Activated CD8-positive, alpha-beta memory T cell treated with anti-CD3 and anti-CD28 coated beads, Interleukin-2, amount 10 ng/mL, durations not matched to agents 7 days and 5 days (primary cell): ENCODE measurements at regions not wholly inside any gene's neighbourhood (a gene's known extent, or its start where the extent isn't known, plus 50 kb on each side); places are given as distances from the start of the nearest gene placed in this dataset.

ENCODE experiments used
- ATAC-seq: fragments of 150-1000 bp; cut with Tn5 transposase; one replicate; pipeline ENCODE4 v1.10.0; 2021; ENCODE audit warnings: moderate library complexity
- CTCF ChIA-PET: fragments of 350-600 bp; sonication (Branson Sonifier 250); formaldehyde crosslinking; loops from one replicate; lab custom pipeline; 2021; ENCODE audit warnings: antibody characterized with exemption; lab: Charles Lee
- DNase-seq: peaks from one replicate; pipeline ENCODE4 v3.0.0-alpha.2; 2020
- H3K27ac Mint-ChIP-seq: one replicate; pipeline ENCODE4 v1.8.0; 2021; ENCODE audit warnings: mild to moderate bottlenecking, mixed read lengths
- H3K27me3 Mint-ChIP-seq: one replicate; pipeline ENCODE4 v1.8.0; 2021; ENCODE audit warnings: mixed read lengths
- H3K36me3 Mint-ChIP-seq: one replicate; pipeline ENCODE4 v1.8.0; 2021; ENCODE audit warnings: mild to moderate bottlenecking, mixed read lengths
- H3K4me1 Mint-ChIP-seq: one replicate; pipeline ENCODE4 v1.8.0; 2021; ENCODE audit warnings: mixed read lengths
- H3K4me3 Mint-ChIP-seq: one replicate; pipeline ENCODE4 v1.8.0; 2021; ENCODE audit warnings: mild to moderate bottlenecking, moderate library complexity, mixed read lengths
- H3K9me3 Mint-ChIP-seq: one replicate; pipeline ENCODE4 v1.8.0; 2022; ENCODE audit warnings: low read depth, mixed read lengths

GRCh38 chr18:25764777-25765176 lies 325.6 kb downstream of the SS18 start:
- no peak overlapping the region for H3K27ac Mint-ChIP-seq
- H3K4me1 Mint-ChIP-seq: no peaks in the 10 kb centered on the region
- no peak overlapping the region for H3K4me3 Mint-ChIP-seq
- ATAC-seq: no peak
- no peaks in the 10 kb centered on the region for H3K27me3 Mint-ChIP-seq
- H3K36me3 Mint-ChIP-seq: no peaks in the 10 kb centered on the region
- DNase-seq: no peak
- no peaks in the 10 kb centered on the region for H3K9me3 Mint-ChIP-seq
- CTCF ChIA-PET: no interaction called here

- Mint-ChIP-seq H3K4me1 (no peaks in the 10 kb centered on the region), H3K27me3 (no peaks in the 10 kb centered on the region), H3K9me3 (no peaks in the 10 kb centered on the region), H3K27ac (no peak overlapping the region), H3K4me3 (no peak overlapping the region), H3K36me3 (no peaks in the 10 kb centered on the region)
- no peak for ATAC-seq
- CTCF ChIA-PET: no interaction called here
- DNase-seq: no peak
These were observed 331.3 kb downstream of the SS18 start for GRCh38 chr18:25759111-25759510.

GRCh38 chr18:25743646-25744151 lies 346.7 kb downstream of the SS18 start:
- H3K27me3 Mint-ChIP-seq: no peaks in the 10 kb centered on the region
- DNase-seq (no peak), ATAC-seq (no peak)
- H3K36me3 Mint-ChIP-seq: no peaks in the 10 kb centered on the region
- H3K9me3 Mint-ChIP-seq: peaks cover 2% of the 10 kb centered on the region
- no peak overlapping the region for H3K4me3 Mint-ChIP-seq
- CTCF ChIA-PET: no interaction called here
- no peak overlapping the region for H3K27ac Mint-ChIP-seq
- H3K4me1 Mint-ChIP-seq: no peaks in the 10 kb centered on the region

GRCh38 chr18:25739376-25739775 lies 351.0 kb downstream of the SS18 start:
- Mint-ChIP-seq H3K36me3 (no peaks in the 10 kb centered on the region), H3K27ac (no peak overlapping the region), H3K4me3 (no peak overlapping the region), H3K9me3 (peaks cover 2% of the 10 kb centered on the region), H3K27me3 (no peaks in the 10 kb centered on the region), H3K4me1 (no peaks in the 10 kb centered on the region)
- ATAC-seq: no peak
- no peak for DNase-seq
- CTCF ChIA-PET: no interaction called here

GRCh38 chr18:25737710-25738311 lies 352.6 kb downstream of the SS18 start:
- DNase-seq: no peak
- Mint-ChIP-seq H3K4me3 (no peak overlapping the region), H3K27me3 (no peaks in the 10 kb centered on the region), H3K36me3 (no peaks in the 10 kb centered on the region), H3K4me1 (no peaks in the 10 kb centered on the region), H3K9me3 (peaks cover 2% of the 10 kb centered on the region), H3K27ac (no peak overlapping the region)
- ATAC-seq: no peak
- CTCF ChIA-PET: no interaction called here

GRCh38 chr18:25736516-25736915 lies 353.9 kb downstream of the SS18 start:
- Mint-ChIP-seq H3K27ac (no peak overlapping the region), H3K9me3 (peaks cover 2% of the 10 kb centered on the region), H3K4me3 (no peak overlapping the region), H3K27me3 (no peaks in the 10 kb centered on the region), H3K4me1 (no peaks in the 10 kb centered on the region), H3K36me3 (no peaks in the 10 kb centered on the region)
- DNase-seq (no peak), ATAC-seq (no peak)
- CTCF ChIA-PET: no interaction called here

- no peaks in the 10 kb centered on the region for H3K4me1 Mint-ChIP-seq
These were observed 355.0 kb downstream of the SS18 start for GRCh38 chr18:25735459-25735858.

GRCh38 chr18:25734336-25734735 lies 356.1 kb downstream of the SS18 start:
- no peak for ATAC-seq
- Mint-ChIP-seq H3K9me3 (peaks cover 2% of the 10 kb centered on the region), H3K4me1 (no peaks in the 10 kb centered on the region), H3K36me3 (no peaks in the 10 kb centered on the region), H3K4me3 (no peak overlapping the region), H3K27ac (no peak overlapping the region), H3K27me3 (no peaks in the 10 kb centered on the region)
- CTCF ChIA-PET: no interaction called here
- DNase-seq: no peak

More at GRCh38 chr18:25735459-25735858, 355.0 kb downstream of the SS18 start:
- no peak for ATAC-seq
- DNase-seq: no peak
- CTCF ChIA-PET: no interaction called here
- peaks cover 2% of the 10 kb centered on the region for H3K9me3 Mint-ChIP-seq
- H3K4me3 Mint-ChIP-seq: no peak overlapping the region
- no peaks in the 10 kb centered on the region for H3K27me3 Mint-ChIP-seq
- no peak overlapping the region for H3K27ac Mint-ChIP-seq
- no peaks in the 10 kb centered on the region for H3K36me3 Mint-ChIP-seq

GRCh38 chr18:25732862-25733261 lies 357.6 kb downstream of the SS18 start:
- ATAC-seq (no peak), DNase-seq (no peak)
- peaks cover 2% of the 10 kb centered on the region for H3K9me3 Mint-ChIP-seq
- no peaks in the 10 kb centered on the region for H3K27me3 Mint-ChIP-seq
- H3K36me3 Mint-ChIP-seq: no peaks in the 10 kb centered on the region
- CTCF ChIA-PET: interaction anchor here (0.6 kb wide), 1 partner anchor 135 kb away, joined by 3 read pairs; no protein-coding TSS in a partner anchor
- H3K4me1 Mint-ChIP-seq: no peaks in the 10 kb centered on the region
- H3K27ac Mint-ChIP-seq: no peak overlapping the region
- no peak overlapping the region for H3K4me3 Mint-ChIP-seq

- no peak overlapping the region for H3K27ac Mint-ChIP-seq
- H3K9me3 Mint-ChIP-seq: no peaks in the 10 kb centered on the region
- H3K4me3 Mint-ChIP-seq: no peak overlapping the region
- H3K27me3 Mint-ChIP-seq: no peaks in the 10 kb centered on the region
- no peaks in the 10 kb centered on the region for H3K36me3 Mint-ChIP-seq
- CTCF ChIA-PET: no interaction called here
- ATAC-seq (no peak), DNase-seq (no peak)
- no peaks in the 10 kb centered on the region for H3K4me1 Mint-ChIP-seq
These were observed 361.3 kb downstream of the SS18 start for GRCh38 chr18:25729072-25729471.

- CTCF ChIA-PET: no interaction called here
- H3K27me3 Mint-ChIP-seq: no peaks in the 10 kb centered on the region
- peaks cover 3% of the 10 kb centered on the region for H3K9me3 Mint-ChIP-seq
- no peaks in the 10 kb centered on the region for H3K36me3 Mint-ChIP-seq
- ATAC-seq (no peak), DNase-seq (no peak)
- no peaks in the 10 kb centered on the region for H3K4me1 Mint-ChIP-seq
- no peak overlapping the region for H3K4me3 Mint-ChIP-seq
- no peak overlapping the region for H3K27ac Mint-ChIP-seq
These were observed 363.0 kb downstream of the SS18 start for GRCh38 chr18:25727281-25727985.

GRCh38 chr18:25726298-25726697 lies 364.1 kb downstream of the SS18 start:
- DNase-seq (no peak), ATAC-seq (no peak)
- Mint-ChIP-seq H3K27me3 (no peaks in the 10 kb centered on the region), H3K36me3 (no peaks in the 10 kb centered on the region), H3K4me3 (no peak overlapping the region), H3K9me3 (peaks cover 3% of the 10 kb centered on the region), H3K27ac (no peak overlapping the region), H3K4me1 (no peaks in the 10 kb centered on the region)
- CTCF ChIA-PET: no interaction called here

GRCh38 chr18:25725501-25725900 lies 364.9 kb downstream of the SS18 start:
- H3K27me3 Mint-ChIP-seq: no peaks in the 10 kb centered on the region
- CTCF ChIA-PET: no interaction called here
- DNase-seq: no peak
- no peaks in the 10 kb centered on the region for H3K4me1 Mint-ChIP-seq
- H3K36me3 Mint-ChIP-seq: no peaks in the 10 kb centered on the region
- H3K9me3 Mint-ChIP-seq: peaks cover 3% of the 10 kb centered on the region
- no peak for ATAC-seq
- H3K27ac Mint-ChIP-seq: no peak overlapping the region
- H3K4me3 Mint-ChIP-seq: no peak overlapping the region

- DNase-seq (no peak), ATAC-seq (no peak)
- no peak overlapping the region for H3K4me3 Mint-ChIP-seq
These were observed 365.4 kb downstream of the SS18 start for GRCh38 chr18:25724997-25725396.

More at GRCh38 chr18:25724997-25725396, 365.4 kb downstream of the SS18 start:
- H3K9me3 Mint-ChIP-seq: peaks cover 3% of the 10 kb centered on the region
- no peak overlapping the region for H3K27ac Mint-ChIP-seq
- CTCF ChIA-PET: no interaction called here
- no peaks in the 10 kb centered on the region for H3K27me3 Mint-ChIP-seq
- H3K36me3 Mint-ChIP-seq: no peaks in the 10 kb centered on the region
- no peaks in the 10 kb centered on the region for H3K4me1 Mint-ChIP-seq
